GM18511 (cell line): ENCODE measurements at regions not wholly inside any gene's neighbourhood (a gene's known extent, or its start where the extent isn't known, plus 50 kb on each side); places are given as distances from the start of the nearest gene placed in this dataset.
"Not testable (repeated sequence)": the region's sequence is repeated elsewhere in the genome, so short reads cannot be mapped to it uniquely, and the experiment has no call there.

ENCODE experiments used
- ATAC-seq: cut with Tn5 transposase; IDR thresholded peaks from one replicate; pipeline ENCODE4 v1.9.1; 2021; ENCODE audit warnings: mild to moderate bottlenecking, moderate library complexity; ENCODE audit not compliant: unreplicated experiment

GRCh38 chr3:147160984-147161383 is 245.4 kb downstream of the ZIC4 start:
- no peak for ATAC-seq

- no peak for ATAC-seq
Measured at GRCh38 chr3:147159141-147159540, 247.2 kb downstream of the ZIC4 start.

- ATAC-seq = no peak
Measured at GRCh38 chr3:147157631-147158030, 248.7 kb downstream of the ZIC4 start.

- ATAC-seq = not testable (repeated sequence)
Measured at GRCh38 chr3:147154988-147155387, 251.4 kb downstream of the ZIC4 start.

GRCh38 chr3:147153830-147154539 is 252.4 kb downstream of the ZIC4 start:
- ATAC-seq = no peak

GRCh38 chr3:147152476-147152875 is 253.9 kb downstream of the ZIC4 start:
- no peak for ATAC-seq

GRCh38 chr3:147141516-147142288 is 264.6 kb downstream of the ZIC4 start:
- ATAC-seq = no peak

- no peak for ATAC-seq
Measured at GRCh38 chr3:147139341-147139740, 267.0 kb downstream of the ZIC4 start.

- ATAC-seq = no peak
Measured at GRCh38 chr3:147132168-147132567, 274.2 kb downstream of the ZIC4 start.

- ATAC-seq = no peak
Measured at GRCh38 chr3:147130461-147130860, 275.9 kb downstream of the ZIC4 start.

GRCh38 chr3:147129665-147130064 is 276.7 kb downstream of the ZIC4 start:
- no peak for ATAC-seq

- no peak for ATAC-seq
Measured at GRCh38 chr3:147122350-147122749, 284.0 kb downstream of the ZIC4 start.

- no peak for ATAC-seq
Measured at GRCh38 chr3:147119989-147120388, 286.4 kb downstream of the ZIC4 start.

- no peak for ATAC-seq
Measured at GRCh38 chr3:147119346-147119745, 287.0 kb downstream of the ZIC4 start.

- ATAC-seq = no peak
Measured at GRCh38 chr3:147118611-147119010, 287.7 kb downstream of the ZIC4 start.

- no peak for ATAC-seq
Measured at GRCh38 chr3:147117631-147118030, 288.7 kb downstream of the ZIC4 start.

GRCh38 chr3:147113293-147114044 is 292.9 kb downstream of the ZIC4 start:
- ATAC-seq = no peak

- ATAC-seq = no peak
Measured at GRCh38 chr3:147099076-147099475, 307.3 kb downstream of the ZIC4 start.

- ATAC-seq = no peak
Measured at GRCh38 chr3:147090461-147090860, 315.9 kb downstream of the ZIC4 start.

GRCh38 chr3:147089286-147089685 is 317.1 kb downstream of the ZIC4 start:
- ATAC-seq = no peak

- not testable (repeated sequence) for ATAC-seq
Measured at GRCh38 chr3:147059500-147059899, 346.8 kb downstream of the ZIC4 start.

- no peak for ATAC-seq
Measured at GRCh38 chr3:147049821-147050220, 356.5 kb downstream of the ZIC4 start.
